DMS153 (cell line): ENCODE measurements at regions not wholly inside any gene's neighbourhood (a gene's known extent, or its start where the extent isn't known, plus 50 kb on each side); places are given as distances from the start of the nearest gene placed in this dataset.
"Not testable (repeated sequence)": the region's sequence is repeated elsewhere in the genome, so short reads cannot be mapped to it uniquely, and the experiment has no call there.

Experiments
- DNase-seq: peaks from one replicate; lab custom pipeline; 2025; lab: John Stamatoyannopoulos, UW

DNA sequence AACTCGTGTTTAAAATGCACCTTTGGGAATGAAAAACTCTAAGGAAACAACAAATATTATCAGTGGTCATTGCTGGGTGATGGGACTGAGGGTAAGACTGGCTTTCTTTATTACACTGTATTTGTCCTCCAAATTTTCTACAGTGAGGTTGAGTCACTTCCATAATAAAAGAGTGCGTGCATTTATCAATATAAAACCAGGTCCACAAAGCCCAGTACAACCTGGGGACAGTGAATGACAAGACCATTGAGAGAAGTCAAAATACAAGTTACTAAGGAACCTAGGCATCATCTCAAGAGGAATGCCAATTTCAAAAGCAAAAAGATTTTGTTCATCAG lies 76.4 kb downstream of the MAGED4 start:
- no peak for DNase-seq

DNA sequence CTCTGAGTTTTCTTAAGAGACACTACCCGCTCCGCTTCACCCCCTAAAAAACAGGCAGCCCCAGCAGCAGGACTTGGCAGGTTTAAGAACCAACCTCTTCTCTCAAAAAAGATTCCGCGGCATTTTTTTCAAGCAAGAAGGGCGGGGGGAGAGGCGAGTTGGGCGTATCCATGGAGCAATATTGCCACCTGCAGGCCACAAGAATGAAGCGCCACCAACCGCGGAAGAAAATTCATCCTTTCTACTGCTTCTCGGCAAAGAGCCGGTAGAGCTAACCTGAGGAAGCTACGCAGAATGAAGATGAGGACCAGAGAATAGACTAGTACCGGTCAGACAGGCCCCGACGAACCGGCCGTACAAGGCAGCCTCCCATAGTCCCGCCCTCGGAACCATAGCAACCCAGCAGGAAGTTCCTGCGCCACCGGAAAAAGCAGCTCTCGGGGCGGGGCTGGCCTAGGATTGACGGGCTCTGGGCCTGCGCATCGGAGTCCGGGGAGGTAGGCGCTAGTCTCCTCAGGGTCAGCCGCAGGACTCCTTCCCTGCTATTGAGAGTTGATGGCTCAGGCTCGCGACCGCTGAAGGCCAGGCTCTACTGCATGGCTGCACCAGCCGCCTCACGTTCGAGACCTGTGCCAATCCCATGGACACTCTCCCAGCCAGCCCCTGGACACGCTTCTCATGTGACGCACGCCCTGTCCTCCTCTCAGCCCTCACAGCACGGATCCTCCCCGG lies 76.9 kb downstream of the MAGED4 start:
- DNase-seq: peak; percentile 62

DNA sequence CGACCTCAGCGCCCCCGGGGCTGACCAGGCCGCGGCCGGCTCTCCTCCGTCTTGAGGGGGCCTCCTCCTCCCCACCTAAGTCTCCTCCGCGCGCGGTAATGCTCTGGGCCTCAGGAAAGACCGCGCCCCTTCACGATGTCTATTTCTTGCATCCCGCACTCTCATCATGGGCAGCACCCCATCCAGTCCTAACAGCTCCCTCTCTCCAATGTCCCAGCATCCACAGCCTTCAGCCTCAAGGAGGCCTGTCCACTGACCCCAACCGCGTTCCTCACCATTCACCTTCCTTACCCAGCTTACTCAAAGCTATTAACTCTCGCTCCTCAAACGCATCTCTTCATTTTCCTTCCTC lies 77.5 kb downstream of the MAGED4 start:
- no peak for DNase-seq

DNA sequence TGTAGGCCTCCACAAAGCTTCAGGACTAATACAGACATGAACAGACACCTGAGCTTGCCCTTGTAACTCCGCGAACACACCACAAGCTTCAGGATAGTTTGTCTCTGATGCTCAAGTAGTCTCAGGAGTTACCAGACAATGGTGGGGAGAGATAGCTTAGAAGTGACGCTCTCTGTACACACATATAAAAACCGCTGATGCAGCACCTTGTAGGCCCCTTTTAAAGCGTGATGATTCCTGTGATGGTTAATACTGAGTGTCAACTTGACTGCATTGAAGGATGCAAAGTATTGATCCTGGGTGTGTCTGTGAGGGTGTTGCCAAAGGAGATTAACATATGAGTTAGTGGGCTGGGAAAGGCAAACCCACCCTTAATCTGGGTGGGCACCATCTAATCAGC lies 78.7 kb downstream of the MAGED4 start:
- DNase-seq: no peak

DNA sequence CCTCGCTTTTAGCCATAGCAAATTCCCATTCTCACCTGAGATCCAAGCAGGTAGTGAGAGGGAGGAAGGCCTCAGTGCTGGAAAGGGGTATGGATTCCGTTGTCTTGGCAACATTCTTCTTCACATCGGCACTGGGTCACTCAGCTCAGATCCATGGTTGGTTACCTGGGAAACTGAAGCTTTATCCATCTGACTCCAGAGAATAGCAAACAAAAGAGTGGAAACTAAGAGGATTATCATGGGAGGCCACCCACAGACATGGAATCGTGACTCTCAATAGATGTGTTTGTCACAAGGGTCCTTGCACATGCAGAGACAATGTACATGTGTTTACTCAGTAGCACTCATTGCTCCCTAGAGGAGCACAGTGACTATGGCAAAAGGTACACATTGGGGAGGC lies 81.0 kb downstream of the MAGED4 start:
- DNase-seq: peak; percentile 31

DNA sequence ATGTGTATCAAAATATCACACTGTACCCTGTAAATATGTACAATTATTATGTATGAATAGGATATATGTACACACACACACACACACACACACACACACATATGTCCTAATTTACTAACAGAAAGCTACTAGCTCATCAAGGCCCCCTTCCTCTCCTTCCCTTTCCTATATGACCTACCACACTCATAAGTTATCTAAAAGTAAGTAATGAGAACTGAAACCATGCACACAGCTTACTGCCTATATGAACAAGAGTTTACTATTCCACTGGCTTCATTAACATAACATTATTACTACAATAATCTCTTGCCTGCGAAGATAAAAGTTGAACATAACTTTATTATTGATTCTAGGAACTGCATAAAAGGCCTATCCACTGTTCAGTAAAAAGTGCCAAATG lies 83.8 kb downstream of the MAGED4 start:
- not testable (repeated sequence) for DNase-seq

DNA sequence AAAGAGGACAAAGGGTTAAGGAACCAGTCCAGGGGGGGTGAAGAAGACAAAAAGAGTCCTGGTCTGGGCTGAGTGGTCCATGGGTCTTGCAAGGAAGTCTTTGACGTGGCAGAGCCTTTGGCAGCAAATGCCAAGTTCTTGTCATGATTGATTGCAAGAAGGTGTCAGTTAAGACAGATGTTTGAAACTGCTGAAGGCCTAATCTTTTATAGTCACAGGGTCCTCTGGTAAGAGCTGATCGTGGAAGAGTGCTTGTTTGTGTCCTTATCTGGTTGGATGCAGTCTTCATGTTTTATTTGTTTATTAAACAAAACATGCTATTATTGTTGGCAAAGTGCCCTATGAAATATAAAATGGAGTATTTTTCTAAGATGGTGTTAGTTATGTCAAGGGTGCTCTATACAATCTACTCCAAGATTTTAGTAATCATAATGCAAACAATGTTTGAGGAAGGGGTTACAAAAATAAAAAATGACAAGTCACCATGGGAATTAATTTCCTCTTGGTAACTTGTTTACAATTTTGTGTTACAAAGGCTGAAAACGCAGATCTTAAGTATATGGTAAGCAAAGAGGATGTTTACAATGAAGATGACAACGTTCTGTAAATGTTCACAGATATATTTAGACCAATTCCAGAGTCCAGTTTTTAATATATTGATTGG lies 85.9 kb downstream of the MAGED4 start:
- no peak for DNase-seq

DNA sequence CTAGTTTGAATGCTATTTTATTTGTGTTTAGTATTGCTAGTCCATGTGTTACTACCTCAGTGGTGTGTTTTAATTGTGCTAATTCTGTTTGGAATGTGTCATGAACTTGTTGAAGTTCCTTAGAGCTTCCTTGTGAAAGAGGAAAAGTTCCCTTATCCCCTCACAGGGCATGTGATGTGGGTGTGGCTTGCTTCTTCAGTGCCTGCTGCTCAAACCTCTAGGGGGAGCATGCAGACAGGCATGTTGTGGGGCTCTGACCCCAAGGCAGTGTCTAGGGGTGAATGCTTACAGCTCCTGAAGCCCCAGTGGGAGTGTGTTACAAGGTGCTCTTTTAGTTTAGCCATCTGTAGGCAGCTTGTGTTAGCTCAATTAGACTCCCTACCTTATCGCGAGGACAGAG lies 86.5 kb downstream of the MAGED4 start:
- DNase-seq: no peak

DNA sequence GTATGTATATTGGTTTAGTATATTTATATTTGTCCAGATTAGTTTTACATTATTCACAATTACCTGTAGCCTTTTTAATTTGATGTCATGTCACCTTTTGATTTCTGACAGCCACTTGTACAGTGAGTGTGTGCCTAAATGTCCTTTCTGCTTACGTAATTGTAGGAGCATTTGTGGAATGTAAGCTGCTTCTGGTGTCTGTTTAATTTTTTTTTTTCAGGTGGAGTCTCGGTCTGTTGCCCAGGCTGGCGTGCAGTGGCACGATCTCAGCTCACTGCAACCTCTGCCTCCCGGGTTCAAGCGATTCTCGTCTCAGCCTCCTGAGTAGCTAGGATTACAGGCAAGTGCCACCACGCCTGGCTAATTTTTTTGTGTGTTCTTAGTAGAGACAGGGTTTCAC lies 91.2 kb upstream of the XAGE2 start:
- DNase-seq: no peak

DNA sequence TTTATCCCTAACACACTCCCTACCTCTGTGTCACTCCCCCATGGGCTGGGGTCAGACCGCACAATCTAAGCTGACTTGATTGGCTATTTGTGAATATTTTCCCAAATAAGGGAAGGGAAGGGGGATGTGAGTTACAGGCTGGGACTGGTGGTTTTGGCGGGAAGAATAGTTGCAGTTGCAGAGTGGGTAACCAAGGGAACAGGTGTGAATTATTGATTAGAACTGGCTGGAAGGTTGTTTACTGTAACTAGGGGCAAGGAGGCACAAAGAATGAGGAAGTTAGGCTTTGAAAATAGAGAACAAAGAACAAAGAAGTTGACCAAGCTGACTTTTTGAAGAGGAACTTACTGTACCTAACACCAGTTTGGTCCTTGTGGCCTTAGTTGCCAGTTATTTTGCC lies 88.0 kb upstream of the XAGE2 start:
- DNase-seq: no peak

DNA sequence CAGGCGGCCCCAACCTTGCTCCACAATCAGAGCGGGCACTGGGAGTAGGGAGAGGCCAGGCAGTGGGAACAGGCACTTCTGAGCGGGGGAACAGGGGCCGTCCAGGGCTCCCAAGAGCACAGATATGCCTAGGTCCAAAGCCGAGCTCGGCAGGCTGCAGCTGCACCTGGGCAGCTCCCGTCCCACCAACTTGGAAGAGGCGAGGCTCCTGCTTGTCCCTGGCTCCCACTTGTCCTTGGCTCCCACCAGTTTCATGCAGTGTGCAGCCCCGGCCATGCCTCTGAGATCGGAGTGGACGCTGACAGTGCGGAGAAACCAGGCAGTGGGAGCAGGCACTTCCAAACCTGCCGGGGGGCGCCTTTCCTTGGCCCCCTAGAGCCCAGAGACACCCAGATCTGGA lies 84.0 kb upstream of the XAGE2 start:
- no peak for DNase-seq

DNA sequence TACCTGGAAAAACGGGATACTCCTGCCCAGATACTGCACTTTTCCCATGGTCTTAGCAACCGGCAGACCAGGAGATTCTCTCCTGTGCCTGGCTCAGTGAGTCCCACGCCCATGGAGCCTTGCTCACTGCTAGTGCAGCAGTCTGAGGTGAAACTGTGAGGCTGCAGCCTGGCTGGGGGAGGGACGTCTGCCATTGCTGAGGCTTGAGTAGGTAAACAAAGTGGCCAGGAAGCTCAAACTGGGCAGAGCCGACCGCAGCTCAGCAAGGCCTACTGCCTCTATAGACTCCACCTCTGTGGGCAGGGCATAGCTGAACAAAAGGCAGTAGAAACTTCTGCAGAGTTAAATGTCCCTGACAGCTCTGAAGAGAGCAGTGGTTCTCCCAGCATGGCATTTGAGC lies 69.9 kb upstream of the XAGE2 start:
- DNase-seq: not testable (repeated sequence)

DNA sequence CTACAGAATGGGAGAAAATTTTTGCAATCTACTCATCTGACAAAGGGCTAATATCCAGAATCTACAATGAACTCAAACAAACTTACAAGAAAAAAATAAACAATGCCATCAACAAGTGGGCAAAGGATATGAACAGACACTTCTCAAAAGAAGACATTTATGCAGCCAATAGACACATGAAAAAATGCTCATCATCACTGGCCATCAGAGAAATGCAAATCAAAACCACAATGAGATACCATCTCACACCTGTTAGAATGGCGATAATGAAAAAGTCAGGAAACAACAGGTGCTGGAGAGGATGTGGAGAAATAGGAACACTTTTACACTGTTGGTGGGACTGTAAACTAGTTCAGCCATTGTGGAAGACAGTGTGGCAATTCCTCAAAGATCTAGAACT lies 60.3 kb upstream of the XAGE2 start:
- DNase-seq: not testable (repeated sequence)
